ENCODE measurements at regions not wholly inside any gene's neighbourhood (a gene's known extent, or its start where the extent isn't known, plus 50 kb on each side); places are given as distances from the start of the nearest gene placed in this dataset.
"Not testable (repeated sequence)": the region's sequence is repeated elsewhere in the genome, so short reads cannot be mapped to it uniquely, and the experiment has no call there.

GRCh38 chr5:62233083-62234046, 72.6 kb upstream of the KIF2A start:
- CTCF ChIA-PET; H3K4me3 Mint-ChIP-seq (ENCODE audit: low read depth, unreplicated experiment); H3K27me3 Mint-ChIP-seq (ENCODE audit: unreplicated experiment); H3K9me3 Mint-ChIP-seq (ENCODE audit: low read depth, unreplicated experiment); BruUV-seq (replicated peaks); H3K36me3 Mint-ChIP-seq (ENCODE audit: insufficient read depth, unreplicated experiment): not testable (repeated sequence)
- intact Hi-C loops (cut with micrococcal nuclease; ENCODE audit: unreplicated experiment) = loop anchor here (5.0 kb wide), 1 partner anchor 34 kb away; no protein-coding TSS in a partner anchor
- peak; percentile 37 for DNase-seq
- Mint-ChIP-seq H3K4me1 (ENCODE audit: low read depth, unreplicated experiment) (peaks cover 27% of the 10 kb centered on the region), H3K27ac (ENCODE audit: unreplicated experiment) (peak overlapping the region; percentile 49)

GRCh38 chr5:62236593-62236992, 69.4 kb upstream of the KIF2A start:
- H3K4me3 Mint-ChIP-seq (ENCODE audit: low read depth, unreplicated experiment); H3K27me3 Mint-ChIP-seq (ENCODE audit: unreplicated experiment); CTCF ChIA-PET; BruUV-seq (replicated peaks); DNase-seq; H3K36me3 Mint-ChIP-seq (ENCODE audit: insufficient read depth, unreplicated experiment); intact Hi-C loops (cut with micrococcal nuclease; ENCODE audit: unreplicated experiment); H3K27ac Mint-ChIP-seq (ENCODE audit: unreplicated experiment); H3K9me3 Mint-ChIP-seq (ENCODE audit: low read depth, unreplicated experiment): not testable (repeated sequence)
- H3K4me1 Mint-ChIP-seq (ENCODE audit: low read depth, unreplicated experiment) = peaks cover 32% of the 10 kb centered on the region

GRCh38 chr5:62237944-62238343, 68.1 kb upstream of the KIF2A start:
- H3K27ac Mint-ChIP-seq (ENCODE audit: unreplicated experiment); BruUV-seq (replicated peaks); H3K9me3 Mint-ChIP-seq (ENCODE audit: low read depth, unreplicated experiment); H3K36me3 Mint-ChIP-seq (ENCODE audit: insufficient read depth, unreplicated experiment); H3K27me3 Mint-ChIP-seq (ENCODE audit: unreplicated experiment); CTCF ChIA-PET; H3K4me3 Mint-ChIP-seq (ENCODE audit: low read depth, unreplicated experiment); intact Hi-C loops (cut with micrococcal nuclease; ENCODE audit: unreplicated experiment); DNase-seq: not testable (repeated sequence)
- peaks cover 31% of the 10 kb centered on the region for H3K4me1 Mint-ChIP-seq (ENCODE audit: low read depth, unreplicated experiment)

GRCh38 chr5:62238584-62238983, 67.4 kb upstream of the KIF2A start:
- H3K9me3 Mint-ChIP-seq (ENCODE audit: low read depth, unreplicated experiment); H3K36me3 Mint-ChIP-seq (ENCODE audit: insufficient read depth, unreplicated experiment); BruUV-seq (replicated peaks); DNase-seq; H3K27ac Mint-ChIP-seq (ENCODE audit: unreplicated experiment); H3K4me3 Mint-ChIP-seq (ENCODE audit: low read depth, unreplicated experiment); H3K27me3 Mint-ChIP-seq (ENCODE audit: unreplicated experiment); CTCF ChIA-PET; intact Hi-C loops (cut with micrococcal nuclease; ENCODE audit: unreplicated experiment): not testable (repeated sequence)
- H3K4me1 Mint-ChIP-seq (ENCODE audit: low read depth, unreplicated experiment) = peaks cover 26% of the 10 kb centered on the region

- not testable (repeated sequence) for H3K27me3 Mint-ChIP-seq (ENCODE audit: unreplicated experiment); H3K27ac Mint-ChIP-seq (ENCODE audit: unreplicated experiment); H3K4me3 Mint-ChIP-seq (ENCODE audit: low read depth, unreplicated experiment)
These were observed 65.5 kb upstream of the KIF2A start for GRCh38 chr5:62240494-62240893.

GRCh38 chr5:62242000-62242399, 64.0 kb upstream of the KIF2A start:
- CTCF ChIA-PET = interaction anchor here (0.6 to 1.3 kb wide), 3 partner anchors 18 to 90 kb away, joined by 3 read pairs; no protein-coding TSS in a partner anchor
- BruUV-seq (replicated peaks); H3K27ac Mint-ChIP-seq (ENCODE audit: unreplicated experiment); DNase-seq; H3K36me3 Mint-ChIP-seq (ENCODE audit: insufficient read depth, unreplicated experiment); H3K9me3 Mint-ChIP-seq (ENCODE audit: low read depth, unreplicated experiment); H3K4me3 Mint-ChIP-seq (ENCODE audit: low read depth, unreplicated experiment); intact Hi-C loops (cut with micrococcal nuclease; ENCODE audit: unreplicated experiment); H3K27me3 Mint-ChIP-seq (ENCODE audit: unreplicated experiment): not testable (repeated sequence)
- peaks cover 26% of the 10 kb centered on the region for H3K4me1 Mint-ChIP-seq (ENCODE audit: low read depth, unreplicated experiment)

More at GRCh38 chr5:62240494-62240893, 65.5 kb upstream of the KIF2A start:
- H3K9me3 Mint-ChIP-seq (ENCODE audit: low read depth, unreplicated experiment); H3K36me3 Mint-ChIP-seq (ENCODE audit: insufficient read depth, unreplicated experiment); intact Hi-C loops (cut with micrococcal nuclease; ENCODE audit: unreplicated experiment); BruUV-seq (replicated peaks); CTCF ChIA-PET; DNase-seq: not testable (repeated sequence)
- H3K4me1 Mint-ChIP-seq (ENCODE audit: low read depth, unreplicated experiment) = peaks cover 26% of the 10 kb centered on the region

GRCh38 chr5:62243046-62243445, 63.0 kb upstream of the KIF2A start:
- H3K4me3 Mint-ChIP-seq (ENCODE audit: low read depth, unreplicated experiment); BruUV-seq (replicated peaks); H3K27ac Mint-ChIP-seq (ENCODE audit: unreplicated experiment); DNase-seq; H3K9me3 Mint-ChIP-seq (ENCODE audit: low read depth, unreplicated experiment); H3K27me3 Mint-ChIP-seq (ENCODE audit: unreplicated experiment); intact Hi-C loops (cut with micrococcal nuclease; ENCODE audit: unreplicated experiment); H3K36me3 Mint-ChIP-seq (ENCODE audit: insufficient read depth, unreplicated experiment); CTCF ChIA-PET: not testable (repeated sequence)
- peaks cover 26% of the 10 kb centered on the region for H3K4me1 Mint-ChIP-seq (ENCODE audit: low read depth, unreplicated experiment)

- H3K4me1 Mint-ChIP-seq (ENCODE audit: low read depth, unreplicated experiment); H3K9me3 Mint-ChIP-seq (ENCODE audit: low read depth, unreplicated experiment); H3K27ac Mint-ChIP-seq (ENCODE audit: unreplicated experiment); BruUV-seq (replicated peaks); H3K36me3 Mint-ChIP-seq (ENCODE audit: insufficient read depth, unreplicated experiment); DNase-seq; H3K27me3 Mint-ChIP-seq (ENCODE audit: unreplicated experiment); intact Hi-C loops (cut with micrococcal nuclease; ENCODE audit: unreplicated experiment); H3K4me3 Mint-ChIP-seq (ENCODE audit: low read depth, unreplicated experiment); CTCF ChIA-PET: not testable (repeated sequence)
These were observed 57.8 kb upstream of the KIF2A start for GRCh38 chr5:62248192-62248591.

- CTCF ChIA-PET; H3K9me3 Mint-ChIP-seq (ENCODE audit: low read depth, unreplicated experiment); BruUV-seq (replicated peaks); H3K36me3 Mint-ChIP-seq (ENCODE audit: insufficient read depth, unreplicated experiment); H3K4me1 Mint-ChIP-seq (ENCODE audit: low read depth, unreplicated experiment); intact Hi-C loops (cut with micrococcal nuclease; ENCODE audit: unreplicated experiment); H3K27me3 Mint-ChIP-seq (ENCODE audit: unreplicated experiment); H3K4me3 Mint-ChIP-seq (ENCODE audit: low read depth, unreplicated experiment); DNase-seq; H3K27ac Mint-ChIP-seq (ENCODE audit: unreplicated experiment): not testable (repeated sequence)
These were observed 55.9 kb upstream of the KIF2A start for GRCh38 chr5:62250085-62250484.

- intact Hi-C loops (cut with micrococcal nuclease; ENCODE audit: unreplicated experiment); H3K9me3 Mint-ChIP-seq (ENCODE audit: low read depth, unreplicated experiment); H3K27me3 Mint-ChIP-seq (ENCODE audit: unreplicated experiment); H3K4me3 Mint-ChIP-seq (ENCODE audit: low read depth, unreplicated experiment); CTCF ChIA-PET; H3K36me3 Mint-ChIP-seq (ENCODE audit: insufficient read depth, unreplicated experiment); H3K4me1 Mint-ChIP-seq (ENCODE audit: low read depth, unreplicated experiment); H3K27ac Mint-ChIP-seq (ENCODE audit: unreplicated experiment); BruUV-seq (replicated peaks); DNase-seq: not testable (repeated sequence)
These were observed 55.1 kb upstream of the KIF2A start for GRCh38 chr5:62250919-62251318.
